T-helper 2 cell treated with Interferon-gamma antibody and Interleukin-4, amounts not matched to agents 100 ng/mL and 5 ng/mL, for 36 hours (primary cell): ENCODE measurements at regions not wholly inside any gene's neighbourhood (a gene's known extent, or its start where the extent isn't known, plus 50 kb on each side); places are given as distances from the start of the nearest gene placed in this dataset.
"Not testable (repeated sequence)": the region's sequence is repeated elsewhere in the genome, so short reads cannot be mapped to it uniquely, and the experiment has no call there.

Experiments
- intact Hi-C: fragments of 100-400 bp; cut with micrococcal nuclease; formaldehyde crosslinking; loops from one replicate; pipeline ENCODE4 v1.15.1; 2023

DNA sequence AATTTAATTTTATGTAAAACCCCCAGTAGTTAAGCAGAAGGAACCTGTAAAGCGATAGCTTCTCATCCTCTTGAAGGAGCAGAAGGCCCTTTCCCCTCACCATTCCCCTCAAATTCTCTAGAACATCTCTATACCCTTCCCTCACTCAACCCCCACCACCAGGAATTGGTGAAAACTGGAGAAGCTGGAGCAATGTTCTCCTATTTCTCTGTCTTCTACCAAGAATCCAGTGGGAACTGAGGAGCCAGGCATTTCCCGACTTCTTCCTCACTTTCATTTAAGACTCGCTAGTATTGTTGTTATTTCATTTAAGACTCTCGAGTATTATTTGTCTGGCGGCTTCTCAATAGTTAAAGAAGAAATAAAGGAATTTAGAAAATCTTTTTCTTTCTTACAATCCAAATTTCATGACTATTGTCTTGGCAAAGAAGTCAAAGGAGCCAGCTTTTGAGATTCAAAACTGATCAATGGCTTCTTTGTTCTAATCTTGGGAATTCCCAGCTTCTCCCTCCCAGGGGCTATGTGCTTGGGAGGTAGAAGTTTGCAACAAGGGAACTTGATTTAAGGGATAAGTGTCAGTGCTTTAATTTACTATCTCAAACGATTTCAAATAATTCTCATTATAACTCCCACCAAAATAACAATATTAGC, 253.3 kb upstream of the ADGRL2 start:
- intact Hi-C loops, result no loop called here

GRCh38 chr1:81545734-81546133, 255.0 kb upstream of the ADGRL2 start:
- intact Hi-C loops, result no loop called here

DNA sequence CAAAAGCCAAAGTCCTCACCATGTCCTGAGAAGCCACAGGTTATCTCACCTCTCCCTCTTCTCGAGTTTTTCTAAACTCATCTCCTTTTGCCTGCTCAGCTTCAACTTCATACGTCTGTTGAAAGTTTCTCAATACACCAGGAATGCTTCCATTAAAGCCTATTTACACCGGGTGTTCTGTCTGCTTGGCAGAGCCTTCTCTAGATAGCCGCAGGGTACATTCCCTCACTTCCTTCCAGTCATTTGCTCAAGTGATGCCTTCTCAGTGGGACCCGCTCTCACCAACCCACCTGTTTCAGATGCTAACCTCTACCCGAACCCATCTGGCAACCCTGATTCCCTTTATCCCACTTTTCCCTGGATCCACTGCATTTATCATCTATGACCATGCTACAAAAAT, 257.0 kb upstream of the ADGRL2 start:
- intact Hi-C loops, result no loop called here

- intact Hi-C loops, result no loop called here
Observed at GRCh38 chr1:81542196-81542595, 258.5 kb upstream of the ADGRL2 start.

GRCh38 chr1:81540216-81540615, 260.5 kb upstream of the ADGRL2 start:
- intact Hi-C loops, result no loop called here

DNA sequence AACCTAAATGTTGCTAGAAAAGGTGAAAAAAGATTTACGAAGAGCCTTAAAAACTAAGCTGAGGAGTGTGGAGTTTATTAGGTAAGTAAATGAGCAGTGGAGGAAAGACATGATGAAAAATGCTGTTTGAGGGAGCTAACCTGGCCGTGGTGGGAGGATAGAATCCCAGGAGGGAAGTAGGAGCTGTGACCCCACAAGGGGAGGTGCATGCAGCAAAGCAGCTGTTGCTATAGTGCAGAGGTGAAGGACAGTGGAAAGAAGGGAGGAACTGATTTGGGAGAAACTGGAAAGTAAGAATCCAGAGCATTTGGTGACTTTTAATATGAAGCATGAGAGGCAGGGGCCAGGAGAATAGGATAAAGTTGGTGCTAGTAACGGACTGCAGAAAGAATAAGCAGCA, 271.7 kb upstream of the ADGRL2 start:
- intact Hi-C loops, result no loop called here

- intact Hi-C loops, result no loop called here
Observed at GRCh38 chr1:81525085-81525484, 275.6 kb upstream of the ADGRL2 start.

DNA sequence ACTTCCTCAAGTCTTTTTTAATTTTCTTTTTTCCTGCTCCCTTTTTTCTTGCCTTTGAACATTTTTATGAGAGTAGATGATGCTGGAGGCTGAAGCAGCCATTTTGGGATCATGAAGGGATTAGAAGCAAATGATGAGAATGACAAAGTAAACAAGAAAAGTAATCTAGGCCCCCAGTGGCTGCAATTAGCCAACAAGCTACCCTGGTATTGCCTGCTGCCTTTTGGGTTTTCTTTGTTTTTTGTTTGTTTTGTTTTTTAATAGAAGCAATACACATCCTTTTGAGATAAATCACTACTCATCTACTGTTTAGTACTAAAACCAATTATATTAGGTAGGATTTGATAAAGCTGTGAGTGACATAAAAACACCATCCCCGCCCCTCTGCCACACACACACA, 280.7 kb upstream of the ADGRL2 start:
- intact Hi-C loops, result no loop called here

DNA sequence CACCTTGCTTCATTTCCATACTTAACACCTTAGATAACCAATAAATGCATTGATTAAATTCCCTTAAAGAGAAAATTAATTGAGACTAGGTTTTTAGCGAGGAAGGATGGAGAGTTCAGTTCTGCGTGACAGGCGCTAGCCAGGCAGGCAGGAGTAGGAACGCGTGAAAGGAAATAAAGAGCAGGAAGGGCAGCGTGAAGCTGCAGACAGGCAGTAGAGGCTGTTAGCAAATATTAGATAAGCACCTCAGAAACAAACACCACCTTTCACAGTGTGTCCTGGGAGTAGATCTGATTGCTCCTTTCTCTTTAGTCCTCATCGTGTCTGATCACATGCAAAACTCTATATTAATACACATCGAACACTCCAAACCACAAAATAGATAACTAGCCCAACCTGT, 282.7 kb upstream of the ADGRL2 start:
- intact Hi-C loops, result no loop called here

GRCh38 chr1:81513796-81514354, 286.9 kb upstream of the ADGRL2 start:
- intact Hi-C loops, result no loop called here

DNA sequence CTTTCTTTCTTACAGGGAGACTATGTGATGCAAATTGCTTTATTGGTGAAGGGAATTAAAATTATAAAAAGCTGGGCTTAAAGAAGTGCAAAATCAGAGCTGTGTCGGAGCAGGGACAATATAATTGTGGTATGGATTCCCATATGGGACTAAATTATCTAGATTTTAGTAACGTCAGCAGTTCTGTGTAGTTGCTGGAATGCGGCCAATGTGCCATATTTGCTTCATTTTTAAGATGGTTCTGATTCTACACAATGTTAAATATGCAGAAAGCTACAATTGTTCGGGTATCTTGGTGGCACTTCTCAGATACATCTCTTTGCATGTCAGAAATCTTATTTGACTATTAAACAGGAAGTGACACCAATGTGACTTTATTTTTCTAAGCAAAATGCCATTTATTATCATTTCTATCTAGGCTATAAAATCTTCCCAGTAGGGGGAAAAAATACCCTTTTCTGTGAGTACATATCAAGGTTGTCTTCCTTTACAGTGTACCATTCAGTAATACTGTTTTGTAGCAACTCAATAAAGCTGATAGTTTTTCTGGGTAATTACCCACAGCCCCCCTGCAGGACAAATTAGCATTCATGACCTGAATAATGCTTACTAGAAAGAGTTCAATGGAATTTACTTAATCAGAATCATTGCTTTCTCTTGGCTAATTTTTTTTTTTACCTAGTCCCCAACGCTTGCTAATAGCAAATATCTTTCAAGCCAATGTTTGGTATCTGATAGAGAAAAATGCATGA, 288.3 kb upstream of the ADGRL2 start:
- intact Hi-C loops, result no loop called here

DNA sequence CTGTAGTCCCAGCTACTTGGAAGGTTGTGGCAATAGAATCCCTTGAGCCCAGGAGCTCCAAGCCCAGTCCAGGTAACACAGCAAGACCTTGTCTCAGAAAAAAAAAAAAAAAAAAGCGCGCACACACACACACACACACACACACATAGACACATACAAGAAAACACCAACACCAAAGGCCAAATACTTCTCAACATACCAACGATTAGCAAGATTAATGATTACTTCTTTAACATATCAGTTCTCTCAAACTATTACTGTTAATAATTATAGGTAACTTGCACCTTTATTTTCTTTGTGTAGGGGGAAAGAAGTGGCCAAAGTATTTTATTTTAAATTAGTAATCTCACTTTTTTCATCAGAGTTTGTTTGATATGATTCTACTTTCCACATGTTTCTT, 289.5 kb upstream of the ADGRL2 start:
- intact Hi-C loops, result no loop called here

- intact Hi-C loops, result no loop called here
Observed at GRCh38 chr1:81510701-81511100, 290.0 kb upstream of the ADGRL2 start.

DNA sequence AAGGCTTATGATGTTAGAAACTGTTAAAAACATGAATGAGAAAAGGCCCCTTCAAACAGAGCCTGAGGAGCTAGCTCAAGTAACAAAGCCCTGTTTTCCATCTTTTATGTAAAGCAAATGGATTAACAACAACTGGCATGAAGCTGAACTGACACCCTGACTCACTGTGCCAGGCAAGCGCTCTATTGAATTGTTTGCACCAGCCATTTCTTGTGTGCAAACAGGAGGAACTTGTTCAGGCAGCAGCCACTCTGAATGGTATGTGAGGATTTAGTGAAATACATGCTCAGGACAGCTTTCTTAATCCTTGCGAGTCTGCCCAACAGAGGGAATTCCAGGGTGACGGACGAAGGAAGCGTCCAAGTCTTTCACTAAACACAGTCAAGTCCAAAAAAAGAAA, 291.1 kb upstream of the ADGRL2 start:
- intact Hi-C loops, result no loop called here

DNA sequence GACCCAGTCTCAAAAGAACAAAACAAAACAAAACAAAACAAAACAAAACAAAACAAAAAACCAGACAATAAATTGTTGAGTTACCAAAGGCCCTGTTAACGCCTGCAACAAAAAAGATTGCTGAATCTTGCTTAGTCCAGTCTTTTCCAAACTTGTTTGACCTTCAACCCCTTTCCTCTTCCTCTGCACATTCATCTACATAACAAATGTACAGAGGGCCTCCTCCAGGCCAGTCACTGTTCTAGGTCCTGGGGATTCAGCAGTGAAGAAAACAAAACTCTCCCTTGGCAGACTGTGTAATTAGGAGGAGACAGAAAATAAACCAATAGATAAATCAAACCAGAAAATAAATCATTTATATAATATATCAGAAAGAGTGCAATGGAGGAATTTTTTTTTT, 294.0 kb upstream of the ADGRL2 start:
- intact Hi-C loops, result no loop called here

GRCh38 chr1:81505831-81506230, 294.9 kb upstream of the ADGRL2 start:
- intact Hi-C loops, result no loop called here

DNA sequence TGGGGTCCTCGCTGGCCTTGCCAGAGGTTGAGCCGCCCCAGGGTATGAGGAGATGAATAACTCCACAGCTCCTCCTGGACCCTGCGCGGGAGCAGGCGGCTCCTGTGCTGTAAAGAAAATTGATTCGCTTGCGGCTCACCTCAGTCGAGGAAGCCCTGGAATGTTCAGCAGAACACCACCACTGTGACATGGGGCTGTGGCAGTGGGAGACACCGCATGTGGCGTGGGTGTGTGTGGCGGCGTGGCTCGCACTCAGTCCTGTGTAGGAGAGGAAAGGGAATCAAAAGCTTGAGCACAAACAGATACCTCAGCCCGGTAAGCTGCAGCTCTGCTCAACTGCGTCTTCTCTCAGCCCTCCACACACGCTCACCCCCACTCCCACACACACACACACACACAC, 295.9 kb upstream of the ADGRL2 start:
- intact Hi-C loops, result not testable (repeated sequence)

DNA sequence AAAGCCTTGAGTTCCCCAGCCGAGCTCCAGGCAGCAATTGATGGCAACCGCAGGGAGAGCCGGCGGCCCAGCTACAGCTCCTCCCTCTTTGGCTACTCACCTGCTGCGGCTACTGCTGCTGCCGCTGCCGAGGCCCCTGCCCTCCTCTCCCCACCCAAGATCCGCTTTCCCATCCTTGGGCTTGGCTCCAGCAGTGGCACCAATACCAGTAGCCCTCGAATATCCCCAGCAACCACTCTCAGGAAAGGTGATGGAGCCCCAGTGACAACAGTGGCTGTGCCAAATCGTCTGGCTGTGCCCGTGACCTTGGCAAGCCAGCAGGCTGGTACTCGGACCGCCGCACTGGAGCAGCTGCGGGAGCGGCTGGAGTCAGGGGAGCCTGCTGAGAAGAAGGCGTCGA, 298.0 kb upstream of the ADGRL2 start:
- intact Hi-C loops, result not testable (repeated sequence)

DNA sequence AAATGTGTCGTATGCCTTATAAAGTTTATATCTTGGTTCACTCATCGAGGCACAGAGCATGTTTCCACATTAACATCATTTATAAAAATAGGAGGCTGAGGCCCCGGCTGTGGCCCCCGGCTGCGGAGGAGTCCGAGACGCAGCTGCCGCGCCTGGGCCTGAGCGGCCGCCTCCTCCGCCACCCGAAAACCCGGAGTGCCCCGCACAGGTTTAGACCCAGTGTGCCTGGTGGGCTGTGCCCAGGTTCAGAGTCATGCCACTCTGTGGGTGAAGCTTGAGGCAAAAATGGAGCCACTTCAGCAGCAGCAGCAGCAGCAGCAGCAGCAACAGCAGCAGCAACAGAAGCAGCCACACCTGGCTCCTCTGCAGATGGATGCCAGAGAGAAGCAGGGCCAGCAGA, 299.2 kb upstream of the ADGRL2 start:
- intact Hi-C loops, result not testable (repeated sequence)

DNA sequence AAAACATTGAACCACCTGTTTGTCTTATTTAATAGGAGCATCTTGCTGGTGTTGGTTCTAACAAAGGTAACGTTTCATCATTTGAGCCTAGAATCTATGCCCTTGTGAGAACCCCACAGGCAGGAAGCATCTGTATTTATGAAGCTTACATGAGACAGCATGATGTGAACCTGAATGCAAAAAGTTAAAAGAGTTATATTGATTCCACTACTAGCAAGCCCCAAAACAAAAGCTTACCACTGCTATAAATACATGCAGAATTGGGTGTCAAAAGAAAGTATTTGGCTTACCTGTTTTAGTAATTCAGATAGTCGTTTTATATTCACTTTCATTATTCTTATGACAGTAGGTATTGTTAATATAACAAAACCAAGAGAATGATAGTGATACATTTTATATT, 301.2 kb upstream of the ADGRL2 start:
- intact Hi-C loops, result no loop called here

DNA sequence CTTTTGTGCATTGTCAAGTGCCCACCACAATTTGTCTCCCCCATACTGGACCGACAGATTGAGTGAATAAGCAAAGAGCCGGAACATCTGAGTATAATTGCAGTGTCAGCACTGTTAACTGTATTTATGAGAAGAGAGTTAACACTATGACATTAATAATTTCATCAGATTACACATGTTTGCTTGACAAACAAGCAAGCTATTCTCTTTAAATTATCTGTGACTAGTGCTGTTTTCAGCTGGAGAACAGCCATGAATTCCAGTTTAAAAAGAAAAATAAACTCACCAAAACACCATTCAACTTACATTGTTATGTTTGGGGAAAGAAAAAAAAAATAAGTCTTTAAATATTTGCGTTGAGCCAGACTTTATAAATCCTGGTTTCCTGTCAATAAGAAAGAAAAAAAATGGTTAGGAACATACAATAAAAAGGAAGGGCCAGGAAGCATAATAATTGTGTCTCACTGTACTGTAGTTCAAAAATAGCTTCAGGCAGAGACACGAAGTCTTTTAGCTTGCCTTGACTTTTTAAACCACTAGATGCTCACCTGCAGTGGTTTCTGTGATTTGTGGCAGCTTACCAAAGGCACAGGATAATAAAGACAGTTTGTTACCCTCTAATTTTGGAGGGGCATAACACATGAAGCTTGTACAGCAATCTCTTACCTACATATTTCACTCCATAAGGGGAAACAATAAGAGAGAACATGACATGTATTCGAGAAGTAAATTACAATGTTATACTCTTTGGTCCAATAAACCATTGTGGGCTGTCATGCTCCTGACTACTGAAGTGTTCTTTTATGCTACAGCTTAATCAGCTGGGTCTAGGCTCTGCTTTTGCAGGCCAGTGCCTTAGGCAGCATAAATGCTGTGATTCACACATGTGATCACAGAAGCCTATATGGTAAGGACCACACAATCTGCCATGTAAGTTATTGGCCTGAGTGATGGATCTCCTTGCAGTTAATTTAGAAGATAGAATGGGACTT, 302.0 kb upstream of the ADGRL2 start:
- intact Hi-C loops, result no loop called here

DNA sequence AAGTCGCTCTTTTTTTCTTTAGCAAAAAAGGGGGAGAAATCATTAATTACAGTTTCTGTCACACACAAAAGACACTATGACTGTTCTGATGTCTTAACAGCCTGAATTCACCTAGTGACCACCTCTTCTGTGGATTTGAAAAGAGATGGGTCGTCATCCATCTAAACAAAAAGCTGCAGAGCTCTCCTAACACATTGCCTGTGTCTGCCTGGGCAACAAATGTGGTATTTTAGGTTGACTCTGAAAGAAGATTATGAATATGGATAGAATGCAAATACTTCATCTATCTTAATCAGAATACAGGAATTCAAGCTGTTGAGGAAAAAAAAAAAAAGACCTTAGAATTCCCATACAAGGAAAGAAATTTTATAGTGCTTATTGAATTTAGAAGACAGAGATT, 304.4 kb upstream of the ADGRL2 start:
- intact Hi-C loops, result no loop called here
